ENCODE measurements at regions not wholly inside any gene's neighbourhood (a gene's known extent, or its start where the extent isn't known, plus 50 kb on each side); places are given as distances from the start of the nearest gene placed in this dataset.

DNA sequence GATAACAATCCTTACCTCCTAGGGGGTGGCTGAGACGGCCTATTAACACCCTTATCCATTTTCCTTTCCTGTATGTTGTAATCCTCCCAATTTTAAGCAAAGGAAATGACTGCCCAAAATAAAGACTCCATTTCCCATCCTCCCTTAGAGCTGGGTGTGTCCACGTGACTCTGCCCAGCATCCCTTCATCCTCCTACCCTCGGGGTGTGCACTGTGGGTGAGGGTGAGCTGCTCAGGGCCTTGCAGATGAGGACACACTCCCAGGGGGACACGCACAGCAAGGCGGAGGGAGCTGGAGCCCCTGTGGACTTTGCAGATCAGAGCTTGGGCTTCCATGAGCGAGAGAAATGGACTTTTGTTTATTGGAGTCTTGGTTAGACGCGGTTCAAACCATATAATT is 186.8 kb downstream of the IRF8 start:
- 85% methylated on average over 4 of the region's 8 CpGs for WGBS (ENCODE audit: insufficient coverage)
- H3K27ac Mint-ChIP-seq, result no peak overlapping the region
- intact Hi-C loops (cut with micrococcal nuclease), result no loop called here
- Histone ChIP-seq H3K4me2 (replicated peaks; ENCODE audit: extremely low read depth, low read length, poor library complexity, severe bottlenecking) (no peak overlapping the region), H3K4me1 (ENCODE audit: control insufficient read depth in 1 of 2, insufficient read depth in 2 of 2, low read length in 2 of 2) (peaks cover 3 to 9% of the 10 kb centered on the region in 2 donors), H3K36me3 (replicated peaks in 1 of 2; ENCODE audit: control insufficient read depth in 1 of 2, insufficient read depth in 2 of 2, low read length in 2 of 2) (no peaks in the 10 kb centered on the region), H3K79me2 (ENCODE audit: insufficient read depth, low read length) (no peaks in the 10 kb centered on the region), H4K20me1 (ENCODE audit: insufficient read depth, low read length) (no peaks in the 10 kb centered on the region), H2AFZ (ENCODE audit: insufficient read depth, low read depth, low read length, poor library complexity, severe bottlenecking) (no peak overlapping the region), H3K9ac (ENCODE audit: insufficient read depth, low read length, poor library complexity, severe bottlenecking) (no peak overlapping the region), H3K27ac (ENCODE audit: low read depth in 1 of 2, low read length in 2 of 2) (no peak overlapping the region), H3K4me3 (replicated peaks in 1 of 3; ENCODE audit: low read depth in 2 of 3, low read length in 3 of 3) (no peak overlapping the region), H3K9me3 (replicated peaks in 1 of 2; ENCODE audit: control insufficient read depth in 1 of 2, insufficient read depth in 1 of 2, low read length in 2 of 2) (no peaks in the 10 kb centered on the region), H3K27me3 (ENCODE audit: control insufficient read depth in 2 of 2, insufficient read depth in 2 of 2, low read length in 2 of 2) (peaks cover 0 to 2% of the 10 kb centered on the region in 2 donors)
- H3K36me3 Mint-ChIP-seq, result no peaks in the 10 kb centered on the region
- H3K27me3 Mint-ChIP-seq (ENCODE audit: low read depth in 3 of 3), result peaks cover 4 to 11% (median 6%) of the 10 kb centered on the region in 3 donors
- no peak overlapping the region for H3K4me3 Mint-ChIP-seq
- no peak for DNase-seq
- H3K9me3 Mint-ChIP-seq, result no peaks in the 10 kb centered on the region
- TF ChIP-seq, protein P1, sequence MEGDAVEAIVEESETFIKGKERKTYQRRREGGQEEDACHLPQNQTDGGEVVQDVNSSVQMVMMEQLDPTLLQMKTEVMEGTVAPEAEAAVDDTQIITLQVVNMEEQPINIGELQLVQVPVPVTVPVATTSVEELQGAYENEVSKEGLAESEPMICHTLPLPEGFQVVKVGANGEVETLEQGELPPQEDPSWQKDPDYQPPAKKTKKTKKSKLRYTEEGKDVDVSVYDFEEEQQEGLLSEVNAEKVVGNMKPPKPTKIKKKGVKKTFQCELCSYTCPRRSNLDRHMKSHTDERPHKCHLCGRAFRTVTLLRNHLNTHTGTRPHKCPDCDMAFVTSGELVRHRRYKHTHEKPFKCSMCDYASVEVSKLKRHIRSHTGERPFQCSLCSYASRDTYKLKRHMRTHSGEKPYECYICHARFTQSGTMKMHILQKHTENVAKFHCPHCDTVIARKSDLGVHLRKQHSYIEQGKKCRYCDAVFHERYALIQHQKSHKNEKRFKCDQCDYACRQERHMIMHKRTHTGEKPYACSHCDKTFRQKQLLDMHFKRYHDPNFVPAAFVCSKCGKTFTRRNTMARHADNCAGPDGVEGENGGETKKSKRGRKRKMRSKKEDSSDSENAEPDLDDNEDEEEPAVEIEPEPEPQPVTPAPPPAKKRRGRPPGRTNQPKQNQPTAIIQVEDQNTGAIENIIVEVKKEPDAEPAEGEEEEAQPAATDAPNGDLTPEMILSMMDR (IDR thresholded peaks at IDR 0.05), result no peak
- H3K4me1 Mint-ChIP-seq, result peaks cover 11% of the 10 kb centered on the region

DNA sequence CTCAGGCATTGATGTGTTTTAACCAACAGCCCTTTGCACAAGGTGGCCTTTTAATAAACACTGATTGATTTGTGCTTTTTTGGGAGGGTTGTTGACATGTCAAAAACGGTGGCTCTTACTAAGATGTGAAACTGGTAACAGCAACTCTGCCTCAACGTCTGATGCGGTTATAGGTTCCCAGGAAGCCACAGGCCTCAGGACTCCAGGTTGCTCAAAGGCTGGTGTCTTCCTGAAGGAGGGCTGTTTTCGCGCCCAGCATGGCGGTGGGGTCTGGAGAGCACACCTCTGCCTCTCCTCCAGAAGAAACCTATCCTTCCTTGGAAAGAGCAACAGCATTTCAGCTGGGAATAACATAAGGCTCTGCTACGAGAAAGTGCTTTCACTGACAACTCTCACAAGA is 187.5 kb downstream of the IRF8 start:
- peaks cover 5 to 13% (median 6%) of the 10 kb centered on the region in 3 donors for H3K27me3 Mint-ChIP-seq (ENCODE audit: low read depth in 3 of 3)
- no peaks in the 10 kb centered on the region for H3K36me3 Mint-ChIP-seq
- Histone ChIP-seq H3K27me3 (ENCODE audit: control insufficient read depth in 2 of 2, insufficient read depth in 2 of 2, low read length in 2 of 2) (peaks cover 0 to 1% of the 10 kb centered on the region in 2 donors), H3K4me2 (replicated peaks; ENCODE audit: extremely low read depth, low read length, poor library complexity, severe bottlenecking) (no peak overlapping the region), H4K20me1 (ENCODE audit: insufficient read depth, low read length) (no peaks in the 10 kb centered on the region), H3K27ac (ENCODE audit: low read depth in 1 of 2, low read length in 2 of 2) (no peak overlapping the region), H3K9ac (ENCODE audit: insufficient read depth, low read length, poor library complexity, severe bottlenecking) (no peak overlapping the region), H2AFZ (ENCODE audit: insufficient read depth, low read depth, low read length, poor library complexity, severe bottlenecking) (no peak overlapping the region), H3K4me1 (ENCODE audit: control insufficient read depth in 1 of 2, insufficient read depth in 2 of 2, low read length in 2 of 2) (peaks cover 3 to 9% of the 10 kb centered on the region in 2 donors), H3K79me2 (ENCODE audit: insufficient read depth, low read length) (no peaks in the 10 kb centered on the region), H3K4me3 (replicated peaks in 1 of 3; ENCODE audit: low read depth in 2 of 3, low read length in 3 of 3) (no peak overlapping the region), H3K9me3 (replicated peaks in 1 of 2; ENCODE audit: control insufficient read depth in 1 of 2, insufficient read depth in 1 of 2, low read length in 2 of 2) (no peaks in the 10 kb centered on the region), H3K36me3 (replicated peaks in 1 of 2; ENCODE audit: control insufficient read depth in 1 of 2, insufficient read depth in 2 of 2, low read length in 2 of 2) (no peaks in the 10 kb centered on the region)
- H3K4me1 Mint-ChIP-seq, result peaks cover 11% of the 10 kb centered on the region
- DNase-seq, result no peak
- WGBS (ENCODE audit: insufficient coverage), result 85% methylated on average over 5 of the region's 7 CpGs
- intact Hi-C loops (cut with micrococcal nuclease), result no loop called here
- no peak overlapping the region for H3K4me3 Mint-ChIP-seq
- H3K9me3 Mint-ChIP-seq, result no peaks in the 10 kb centered on the region
- peak overlapping the region in 1 of 7 donors; percentile 15 for H3K27ac Mint-ChIP-seq
- TF ChIP-seq, protein P1 (IDR thresholded peaks at IDR 0.05), result no peak
